Upper lobe of right lung (tissue), 1 donor: ENCODE measurements at regions not wholly inside any gene's neighbourhood (a gene's known extent, or its start where the extent isn't known, plus 50 kb on each side); places are given as distances from the start of the nearest gene placed in this dataset.

Experiments
- ATAC-seq: fragments of 200-7000 bp; cut with Tn5 transposase; one replicate; pipeline ENCODE4 v1.9.1; 2020; ENCODE audit warnings: mild to moderate bottlenecking, moderate library complexity
- DNase-seq: peaks from one replicate; pipeline ENCODE4 v3.0.0-alpha.2; 2020
- H3K27ac ChIP-seq: fragments of 200-600 bp; one replicate; pipeline ENCODE4 v1.8.0; 2022
- H3K27me3 ChIP-seq: fragments of 200-600 bp; one replicate; pipeline ENCODE4 v1.8.0; 2022; ENCODE audit warnings: mild to moderate bottlenecking
- H3K36me3 ChIP-seq: fragments of 200-600 bp; one replicate; pipeline ENCODE4 v1.8.0; 2022
- H3K4me1 ChIP-seq: fragments of 200-600 bp; one replicate; pipeline ENCODE4 v1.8.0; 2022
- H3K4me3 ChIP-seq: fragments of 200-600 bp; one replicate; pipeline ENCODE4 v1.8.0; 2022; ENCODE audit warnings: mild to moderate bottlenecking
- H3K9me3 ChIP-seq: fragments of 200-600 bp; one replicate; pipeline ENCODE4 v1.8.0; 2022
- intact Hi-C: fragments of 100-400 bp; cut with DNase I; formaldehyde crosslinking; loops from one replicate; pipeline ENCODE4 v1.11.0; 2022
- TF ChIP-seq, protein P1 (sequence below): fragments of 200-600 bp; IDR thresholded peaks from one replicate; pipeline ENCODE4 v1.8.0; 2022; ENCODE audit warnings: antibody characterized with exemption
- donor health status: DM: no; HTN: yes; CAD: no; lungs with severe emphysema.

DNA sequence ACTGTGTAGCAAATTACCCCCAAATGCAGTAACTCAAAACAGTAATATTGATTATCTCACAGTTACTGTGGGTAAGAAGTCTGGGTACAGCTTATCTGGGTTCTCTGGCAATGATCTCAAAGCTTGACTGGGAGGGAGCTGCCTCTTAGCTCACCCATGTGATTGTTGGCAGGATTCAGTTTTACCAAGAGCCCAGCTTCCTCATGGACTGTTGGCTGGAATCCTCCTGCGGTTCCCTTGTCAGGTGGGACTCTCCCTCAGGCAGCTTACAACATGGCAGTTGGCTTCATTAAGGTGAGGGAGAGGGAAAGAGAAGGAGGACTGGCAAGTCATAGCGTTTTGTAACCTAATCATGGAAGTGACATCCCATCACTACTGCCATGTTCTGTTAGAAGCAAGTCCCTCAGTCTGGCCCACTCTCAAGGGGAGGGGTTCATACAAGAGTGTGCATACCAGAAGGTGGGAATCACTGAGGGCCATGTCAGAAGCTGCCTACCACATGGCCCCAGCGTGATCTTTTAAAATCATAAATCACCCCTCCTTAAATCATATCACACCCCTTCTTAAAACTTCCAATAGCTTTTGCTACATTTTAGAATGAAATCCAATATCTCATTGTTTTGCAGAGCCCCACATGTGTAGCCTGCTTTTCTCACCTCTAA, 108.1 kb downstream of the OLFM4 start:
- H3K27ac ChIP-seq = no peak overlapping the region

DNA sequence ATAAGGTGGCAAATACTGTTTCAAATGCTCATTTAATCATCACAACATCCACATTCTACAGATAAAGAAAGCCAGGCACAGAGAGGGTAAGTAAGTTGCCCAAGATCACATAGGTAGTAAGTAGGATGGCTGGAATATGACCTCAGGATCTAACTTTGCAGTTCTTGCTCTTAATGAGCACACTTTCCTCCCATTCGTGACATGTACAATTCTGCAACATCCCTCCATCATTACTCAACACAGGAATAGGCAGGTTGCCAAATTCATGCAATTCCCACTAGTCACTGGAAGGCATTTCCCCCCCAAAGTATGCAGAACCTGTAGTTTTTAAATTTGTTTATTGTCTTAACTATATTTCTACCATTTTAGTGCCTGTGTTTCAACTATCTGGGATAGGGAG, 109.2 kb downstream of the OLFM4 start:
- H3K4me3 ChIP-seq = no peak overlapping the region
- intact Hi-C loops = no loop called here
- DNase-seq = no peak

More for the DNA sequence above, 108.1 kb downstream of the OLFM4 start:
- no peak for ATAC-seq
- intact Hi-C loops = no loop called here
- no peaks in the 10 kb centered on the region for H3K36me3 ChIP-seq
- H3K9me3 ChIP-seq = no peaks in the 10 kb centered on the region
- DNase-seq = no peak
- no peak overlapping the region for H3K4me3 ChIP-seq
- no peaks in the 10 kb centered on the region for H3K4me1 ChIP-seq
- TF ChIP-seq, protein P1, sequence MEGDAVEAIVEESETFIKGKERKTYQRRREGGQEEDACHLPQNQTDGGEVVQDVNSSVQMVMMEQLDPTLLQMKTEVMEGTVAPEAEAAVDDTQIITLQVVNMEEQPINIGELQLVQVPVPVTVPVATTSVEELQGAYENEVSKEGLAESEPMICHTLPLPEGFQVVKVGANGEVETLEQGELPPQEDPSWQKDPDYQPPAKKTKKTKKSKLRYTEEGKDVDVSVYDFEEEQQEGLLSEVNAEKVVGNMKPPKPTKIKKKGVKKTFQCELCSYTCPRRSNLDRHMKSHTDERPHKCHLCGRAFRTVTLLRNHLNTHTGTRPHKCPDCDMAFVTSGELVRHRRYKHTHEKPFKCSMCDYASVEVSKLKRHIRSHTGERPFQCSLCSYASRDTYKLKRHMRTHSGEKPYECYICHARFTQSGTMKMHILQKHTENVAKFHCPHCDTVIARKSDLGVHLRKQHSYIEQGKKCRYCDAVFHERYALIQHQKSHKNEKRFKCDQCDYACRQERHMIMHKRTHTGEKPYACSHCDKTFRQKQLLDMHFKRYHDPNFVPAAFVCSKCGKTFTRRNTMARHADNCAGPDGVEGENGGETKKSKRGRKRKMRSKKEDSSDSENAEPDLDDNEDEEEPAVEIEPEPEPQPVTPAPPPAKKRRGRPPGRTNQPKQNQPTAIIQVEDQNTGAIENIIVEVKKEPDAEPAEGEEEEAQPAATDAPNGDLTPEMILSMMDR = no peak
- no peaks in the 10 kb centered on the region for H3K27me3 ChIP-seq

DNA sequence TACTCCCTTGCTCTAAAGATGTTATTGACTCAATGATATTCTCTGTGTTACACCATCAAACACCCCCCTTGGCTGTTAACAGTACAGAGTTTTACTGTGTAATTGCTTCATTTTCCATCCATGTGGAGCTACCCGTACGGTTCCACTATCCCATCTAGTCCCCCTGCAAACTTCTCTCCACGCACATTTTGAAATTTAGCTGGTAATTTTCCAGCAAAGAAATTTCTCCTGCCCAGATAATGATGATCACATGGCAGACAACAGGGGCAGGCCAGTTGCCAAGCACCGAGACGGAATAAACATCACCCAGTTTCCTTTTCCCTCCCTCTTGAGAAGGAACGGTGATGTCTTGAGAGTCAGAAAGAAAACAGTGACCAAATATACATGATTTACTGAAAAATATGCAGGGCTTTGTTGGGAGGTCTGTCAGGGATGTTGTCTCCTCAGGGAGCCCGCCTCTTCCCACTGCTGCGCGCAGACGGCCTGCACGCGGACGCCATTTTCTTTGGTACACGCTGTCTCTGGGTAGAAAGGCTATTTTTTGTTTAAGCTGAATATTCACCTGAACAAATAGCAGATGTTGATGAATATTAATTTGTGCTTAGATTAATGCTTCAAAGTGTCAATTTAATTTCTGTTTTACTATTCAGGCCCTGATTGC, 109.9 kb downstream of the OLFM4 start:
- no peak for DNase-seq
- no peak overlapping the region for H3K4me3 ChIP-seq
- H3K9me3 ChIP-seq = no peaks in the 10 kb centered on the region
- peak overlapping the region; percentile 30 for H3K27ac ChIP-seq
- intact Hi-C loops = no loop called here
- H3K27me3 ChIP-seq = no peaks in the 10 kb centered on the region
- ATAC-seq = no peak
- no peaks in the 10 kb centered on the region for H3K36me3 ChIP-seq
- TF ChIP-seq, protein P1 = no peak
- no peaks in the 10 kb centered on the region for H3K4me1 ChIP-seq

More for the DNA sequence above, 109.2 kb downstream of the OLFM4 start:
- ATAC-seq = peak; percentile 31
- Histone ChIP-seq H3K36me3 (no peaks in the 10 kb centered on the region), H3K9me3 (no peaks in the 10 kb centered on the region), H3K27ac (peak overlapping the region; percentile 30), H3K27me3 (no peaks in the 10 kb centered on the region), H3K4me1 (no peaks in the 10 kb centered on the region)
- TF ChIP-seq, protein P1 = no peak

DNA sequence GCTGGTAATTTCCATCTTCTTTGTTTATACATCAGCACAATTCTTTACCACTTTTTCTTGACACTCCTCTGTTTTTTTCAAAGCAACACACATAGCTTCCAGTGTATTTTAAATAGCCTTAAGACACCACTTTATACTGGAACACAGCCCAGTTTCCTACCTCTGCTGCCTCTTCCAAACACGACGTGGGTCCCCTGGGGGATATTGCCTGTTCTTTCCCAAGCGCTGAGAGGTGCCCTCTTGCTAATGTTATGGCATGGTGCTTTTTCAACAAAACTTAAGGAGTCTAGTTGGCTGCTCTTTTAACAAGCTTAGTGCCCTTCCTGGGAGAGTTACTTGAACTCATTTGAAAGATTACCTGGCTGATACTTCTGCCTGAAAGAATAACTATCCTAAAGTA, 112.7 kb downstream of the OLFM4 start:
- Histone ChIP-seq H3K4me3 (no peak overlapping the region), H3K27me3 (no peaks in the 10 kb centered on the region), H3K36me3 (no peaks in the 10 kb centered on the region), H3K27ac (no peak overlapping the region), H3K4me1 (no peaks in the 10 kb centered on the region), H3K9me3 (no peaks in the 10 kb centered on the region)
- intact Hi-C loops = no loop called here
- ATAC-seq (no peak), DNase-seq (no peak)
- TF ChIP-seq, protein P1 = no peak

DNA sequence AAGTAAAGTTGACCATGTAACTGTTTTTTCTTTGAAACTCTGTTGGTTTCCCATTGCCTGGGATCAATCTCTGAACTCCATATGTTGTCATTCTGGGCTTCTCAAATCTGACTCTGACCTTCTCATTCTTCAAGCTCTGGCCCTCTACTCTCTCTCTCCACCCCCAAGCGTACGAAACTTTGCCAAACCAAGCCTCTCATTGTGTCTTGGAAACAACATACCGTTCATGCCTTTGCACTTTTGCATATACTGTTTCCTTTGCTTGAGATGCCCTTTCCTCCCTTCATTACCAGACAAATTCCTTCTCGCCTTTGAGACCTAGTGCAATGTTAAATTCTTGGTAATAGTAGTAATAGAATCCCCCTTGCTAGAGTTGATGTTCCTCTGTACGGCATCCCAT, 113.7 kb downstream of the OLFM4 start:
- H3K4me1 ChIP-seq = no peaks in the 10 kb centered on the region
- TF ChIP-seq, protein P1 = no peak
- H3K4me3 ChIP-seq = no peak overlapping the region
- ATAC-seq (no peak), DNase-seq (no peak)
- no peak overlapping the region for H3K27ac ChIP-seq
- no peaks in the 10 kb centered on the region for H3K36me3 ChIP-seq
- no peaks in the 10 kb centered on the region for H3K27me3 ChIP-seq
- intact Hi-C loops = no loop called here
- H3K9me3 ChIP-seq = no peaks in the 10 kb centered on the region
